PC-9 (cell line): ENCODE measurements at regions not wholly inside any gene's neighbourhood (a gene's known extent, or its start where the extent isn't known, plus 50 kb on each side); places are given as distances from the start of the nearest gene placed in this dataset.

Experiments
- CTCF ChIP-seq: fragments of 200-600 bp; sonication (generic); conservative IDR thresholded peaks from 2 replicates; pipeline ENCODE4 v1.6.1; 2017; ENCODE audit warnings: mixed run types, antibody characterized with exemption, mild to moderate bottlenecking, moderate library complexity
- EZH2 ChIP-seq: fragments of 200-600 bp; sonication (generic); IDR thresholded peaks from 2 replicates; pipeline ENCODE4 v1.8.0; 2017; ENCODE audit warnings: antibody characterized with exemption, low read depth

- TF ChIP-seq CTCF (no peak), EZH2 (no peak)
Measured at GRCh38 chr5:16260000-16260399, 80.4 kb upstream of the MARCHF11 start.
